GM18909 (cell line): ENCODE measurements at regions not wholly inside any gene's neighbourhood (a gene's known extent, or its start where the extent isn't known, plus 50 kb on each side); places are given as distances from the start of the nearest gene placed in this dataset.
"Not testable (repeated sequence)": the region's sequence is repeated elsewhere in the genome, so short reads cannot be mapped to it uniquely, and the experiment has no call there.

Experiments
- ATAC-seq: cut with Tn5 transposase; IDR thresholded peaks from one replicate; pipeline ENCODE4 v1.9.1; 2021; ENCODE audit warnings: mild to moderate bottlenecking; ENCODE audit not compliant: unreplicated experiment, poor library complexity

GRCh38 chr5:44935262-44935661 is 126.5 kb downstream of the MRPS30 start:
- no peak for ATAC-seq

GRCh38 chr5:44935871-44936270 is 127.1 kb downstream of the MRPS30 start:
- ATAC-seq, result no peak

- no peak for ATAC-seq
Observed at GRCh38 chr5:44942524-44943001, 133.8 kb downstream of the MRPS30 start.

GRCh38 chr5:44943647-44944046 is 134.9 kb downstream of the MRPS30 start:
- ATAC-seq, result no peak

GRCh38 chr5:44945743-44946142 is 137.0 kb downstream of the MRPS30 start:
- ATAC-seq, result no peak

GRCh38 chr5:44949687-44950086 is 140.9 kb downstream of the MRPS30 start:
- no peak for ATAC-seq

GRCh38 chr5:44951371-44951770 is 142.6 kb downstream of the MRPS30 start:
- no peak for ATAC-seq

- peak; percentile 87 for ATAC-seq
Observed at GRCh38 chr5:44952376-44952775, 143.6 kb downstream of the MRPS30 start.

- ATAC-seq, result no peak
Observed at GRCh38 chr5:44953078-44953477, 144.3 kb downstream of the MRPS30 start.

- ATAC-seq, result not testable (repeated sequence)
Observed at GRCh38 chr5:44958943-44959454, 150.3 kb downstream of the MRPS30 start.

- no peak for ATAC-seq
Observed at GRCh38 chr5:44969825-44970224, 161.1 kb downstream of the MRPS30 start.

- ATAC-seq, result not testable (repeated sequence)
Observed at GRCh38 chr5:44970963-44971362, 162.2 kb downstream of the MRPS30 start.

GRCh38 chr5:44974813-44975212 is 166.1 kb downstream of the MRPS30 start:
- ATAC-seq, result no peak

GRCh38 chr5:44981708-44982107 is 173.0 kb downstream of the MRPS30 start:
- ATAC-seq, result no peak

GRCh38 chr5:44983006-44983405 is 174.3 kb downstream of the MRPS30 start:
- ATAC-seq, result no peak

- ATAC-seq, result no peak
Observed at GRCh38 chr5:44987026-44987425, 178.3 kb downstream of the MRPS30 start.

GRCh38 chr5:44991693-44992092 is 182.9 kb downstream of the MRPS30 start:
- ATAC-seq, result no peak

GRCh38 chr5:44993286-44993685 is 184.5 kb downstream of the MRPS30 start:
- no peak for ATAC-seq

GRCh38 chr5:44997506-44997905 is 188.8 kb downstream of the MRPS30 start:
- ATAC-seq, result no peak

- ATAC-seq, result not testable (repeated sequence)
Observed at GRCh38 chr5:45007102-45007501, 198.4 kb downstream of the MRPS30 start.

GRCh38 chr5:45017568-45017967 is 208.8 kb downstream of the MRPS30 start:
- no peak for ATAC-seq

GRCh38 chr5:45029553-45029952 is 220.8 kb downstream of the MRPS30 start:
- ATAC-seq, result no peak

GRCh38 chr5:45035991-45036390 is 227.2 kb downstream of the MRPS30 start:
- no peak for ATAC-seq
